ENCODE measurements at regions not wholly inside any gene's neighbourhood (a gene's known extent, or its start where the extent isn't known, plus 50 kb on each side); places are given as distances from the start of the nearest gene placed in this dataset.

- Histone ChIP-seq H3K4me1 (ENCODE audit: low read depth) (peaks cover 29% of the 10 kb centered on the region), H3K27me3 (no peaks in the 10 kb centered on the region), H3K9me3 (ENCODE audit: low read depth) (no peaks in the 10 kb centered on the region), H3K36me3 (no peaks in the 10 kb centered on the region), H3K27ac (no peak overlapping the region), H3K4me3 (no peak overlapping the region)
- no peak for DNase-seq (ENCODE audit: low read depth in 1 of 2, low spot score in 1 of 2)
- TF ChIP-seq CTCF (IDR thresholded peaks at IDR 0.05; ENCODE audit: low read depth, low read length) = no peak
Observed at GRCh38 chr9:38306899-38307298, 85.6 kb upstream of the ALDH1B1 start.

GRCh38 chr9:38305582-38305981, 86.9 kb upstream of the ALDH1B1 start:
- Histone ChIP-seq H3K4me1 (ENCODE audit: low read depth) (peaks cover 19% of the 10 kb centered on the region), H3K27me3 (no peaks in the 10 kb centered on the region), H3K4me3 (no peak overlapping the region), H3K36me3 (no peaks in the 10 kb centered on the region), H3K27ac (no peak overlapping the region), H3K9me3 (ENCODE audit: low read depth) (no peaks in the 10 kb centered on the region)
- DNase-seq (ENCODE audit: low read depth in 1 of 2, low spot score in 1 of 2) = no peak
- TF ChIP-seq CTCF (IDR thresholded peaks at IDR 0.05; ENCODE audit: low read depth, low read length) = no peak

GRCh38 chr9:38301376-38302106, 91.0 kb upstream of the ALDH1B1 start:
- Histone ChIP-seq H3K4me1 (ENCODE audit: low read depth) (no peaks in the 10 kb centered on the region), H3K27ac (no peak overlapping the region), H3K9me3 (ENCODE audit: low read depth) (no peaks in the 10 kb centered on the region), H3K4me3 (no peak overlapping the region), H3K27me3 (no peaks in the 10 kb centered on the region), H3K36me3 (no peaks in the 10 kb centered on the region)
- no peak for DNase-seq (ENCODE audit: low read depth in 1 of 2, low spot score in 1 of 2)
- TF ChIP-seq CTCF (IDR thresholded peaks at IDR 0.05; ENCODE audit: low read depth, low read length) = no peak

GRCh38 chr9:38299856-38300255, 92.6 kb upstream of the ALDH1B1 start:
- no peak for TF ChIP-seq CTCF (IDR thresholded peaks at IDR 0.05; ENCODE audit: low read depth, low read length)
- no peak overlapping the region for H3K27ac ChIP-seq
- H3K27me3 ChIP-seq = no peaks in the 10 kb centered on the region
- no peak overlapping the region for H3K4me3 ChIP-seq
- H3K4me1 ChIP-seq (ENCODE audit: low read depth) = no peaks in the 10 kb centered on the region
- H3K9me3 ChIP-seq (ENCODE audit: low read depth) = no peaks in the 10 kb centered on the region
- DNase-seq (ENCODE audit: low read depth in 1 of 2, low spot score in 1 of 2) = no peak
- H3K36me3 ChIP-seq = no peaks in the 10 kb centered on the region

GRCh38 chr9:38298904-38299303, 93.6 kb upstream of the ALDH1B1 start:
- H3K27me3 ChIP-seq = no peaks in the 10 kb centered on the region

More at GRCh38 chr9:38298904-38299303, 93.6 kb upstream of the ALDH1B1 start:
- no peaks in the 10 kb centered on the region for H3K9me3 ChIP-seq (ENCODE audit: low read depth)
- no peak overlapping the region for H3K27ac ChIP-seq
- DNase-seq (ENCODE audit: low read depth in 1 of 2, low spot score in 1 of 2) = no peak
- no peak overlapping the region for H3K4me3 ChIP-seq
- no peaks in the 10 kb centered on the region for H3K36me3 ChIP-seq
- peaks cover 4% of the 10 kb centered on the region for H3K4me1 ChIP-seq (ENCODE audit: low read depth)
- TF ChIP-seq CTCF (IDR thresholded peaks at IDR 0.05; ENCODE audit: low read depth, low read length) = no peak
